GM13977 (cell line): ENCODE measurements at regions not wholly inside any gene's neighbourhood (a gene's known extent, or its start where the extent isn't known, plus 50 kb on each side); places are given as distances from the start of the nearest gene placed in this dataset.

Experiments used
- DNase-seq: peaks from one replicate; pipeline ENCODE4 v3.0.0; 2012; ENCODE audit warnings: low spot score
- in situ Hi-C: fragments of 300-500 bp; cut with MboI; formaldehyde crosslinking; loops from one replicate; pipeline ENCODE4 v1.12.0; 2022; ENCODE audit warnings: low sequenced_read_pairs, low pct_unique_long_range_greater_than_20kb, mixed read lengths, inconsistent platforms; ENCODE audit not compliant: unreplicated experiment
- TF ChIP-seq, protein P1 (sequence below): IDR thresholded peaks from 2 replicates; pipeline ENCODE4 v1.5.1; 2012; ENCODE audit warnings: mild to moderate bottlenecking, control low read depth; ENCODE audit not compliant: insufficient read depth; ENCODE audit errors: extremely low read depth, missing control alignments

DNA sequence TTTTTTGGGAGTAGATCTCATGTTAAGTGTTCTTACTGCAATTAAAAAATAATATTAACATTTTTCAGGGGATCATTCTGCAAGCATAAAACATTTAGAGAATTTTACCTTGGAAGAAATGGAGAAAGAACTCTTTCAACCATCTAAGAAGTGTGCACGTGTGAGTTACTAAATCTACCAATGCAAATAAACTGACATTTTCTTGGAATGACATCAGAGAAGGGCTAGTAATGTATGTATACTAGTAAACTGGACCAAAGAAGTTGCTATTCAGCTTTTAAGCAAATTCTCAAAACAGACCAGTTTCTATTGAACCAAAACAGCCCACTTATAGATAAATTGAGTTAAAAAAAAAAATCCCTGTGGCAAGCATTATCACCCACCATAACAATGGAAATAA, 191.2 kb downstream of the BTBD3 start:
- DNase-seq: no peak
- TF ChIP-seq, protein P1, sequence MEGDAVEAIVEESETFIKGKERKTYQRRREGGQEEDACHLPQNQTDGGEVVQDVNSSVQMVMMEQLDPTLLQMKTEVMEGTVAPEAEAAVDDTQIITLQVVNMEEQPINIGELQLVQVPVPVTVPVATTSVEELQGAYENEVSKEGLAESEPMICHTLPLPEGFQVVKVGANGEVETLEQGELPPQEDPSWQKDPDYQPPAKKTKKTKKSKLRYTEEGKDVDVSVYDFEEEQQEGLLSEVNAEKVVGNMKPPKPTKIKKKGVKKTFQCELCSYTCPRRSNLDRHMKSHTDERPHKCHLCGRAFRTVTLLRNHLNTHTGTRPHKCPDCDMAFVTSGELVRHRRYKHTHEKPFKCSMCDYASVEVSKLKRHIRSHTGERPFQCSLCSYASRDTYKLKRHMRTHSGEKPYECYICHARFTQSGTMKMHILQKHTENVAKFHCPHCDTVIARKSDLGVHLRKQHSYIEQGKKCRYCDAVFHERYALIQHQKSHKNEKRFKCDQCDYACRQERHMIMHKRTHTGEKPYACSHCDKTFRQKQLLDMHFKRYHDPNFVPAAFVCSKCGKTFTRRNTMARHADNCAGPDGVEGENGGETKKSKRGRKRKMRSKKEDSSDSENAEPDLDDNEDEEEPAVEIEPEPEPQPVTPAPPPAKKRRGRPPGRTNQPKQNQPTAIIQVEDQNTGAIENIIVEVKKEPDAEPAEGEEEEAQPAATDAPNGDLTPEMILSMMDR: no peak
- in situ Hi-C loops: no loop called here

DNA sequence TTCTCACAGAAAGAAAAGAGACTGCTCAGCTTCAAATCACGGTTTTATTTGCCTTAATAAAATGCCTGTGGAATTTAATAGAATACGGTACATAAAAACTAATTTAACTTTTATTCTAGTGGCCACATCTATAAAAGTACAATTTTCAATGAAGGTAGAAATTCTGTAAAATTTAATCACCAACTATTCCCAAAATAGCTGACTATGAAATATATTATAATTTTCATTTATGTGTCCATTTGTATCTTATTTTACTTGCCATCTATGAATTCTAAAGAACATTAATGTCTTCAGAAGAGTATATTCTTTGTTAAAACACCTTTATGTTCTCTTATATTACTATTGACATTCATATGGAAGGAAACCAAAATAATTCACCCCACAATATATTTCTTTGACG, 192.6 kb downstream of the BTBD3 start:
- TF ChIP-seq, protein P1: no peak
- in situ Hi-C loops: no loop called here
- no peak for DNase-seq

DNA sequence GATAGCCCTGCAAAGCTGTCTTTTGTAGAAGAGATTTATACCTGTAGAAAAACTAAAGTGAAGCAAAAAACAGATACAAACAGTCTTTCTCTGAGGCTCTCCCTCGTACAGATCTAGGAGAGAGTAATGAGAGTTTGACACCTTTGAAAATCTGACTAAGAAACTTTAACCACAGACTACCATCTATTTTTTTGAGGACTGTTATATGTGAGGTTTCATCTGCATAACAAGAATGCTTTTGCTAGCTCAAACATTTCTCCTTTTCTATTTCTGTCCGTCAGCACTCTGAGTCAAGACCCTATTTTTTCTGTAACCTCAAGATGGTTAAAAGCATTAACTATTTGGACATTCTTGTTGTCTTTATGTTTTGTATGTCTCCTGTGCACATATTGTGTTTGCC, 193.0 kb downstream of the BTBD3 start:
- TF ChIP-seq, protein P1: no peak
- in situ Hi-C loops: no loop called here
- no peak for DNase-seq

DNA sequence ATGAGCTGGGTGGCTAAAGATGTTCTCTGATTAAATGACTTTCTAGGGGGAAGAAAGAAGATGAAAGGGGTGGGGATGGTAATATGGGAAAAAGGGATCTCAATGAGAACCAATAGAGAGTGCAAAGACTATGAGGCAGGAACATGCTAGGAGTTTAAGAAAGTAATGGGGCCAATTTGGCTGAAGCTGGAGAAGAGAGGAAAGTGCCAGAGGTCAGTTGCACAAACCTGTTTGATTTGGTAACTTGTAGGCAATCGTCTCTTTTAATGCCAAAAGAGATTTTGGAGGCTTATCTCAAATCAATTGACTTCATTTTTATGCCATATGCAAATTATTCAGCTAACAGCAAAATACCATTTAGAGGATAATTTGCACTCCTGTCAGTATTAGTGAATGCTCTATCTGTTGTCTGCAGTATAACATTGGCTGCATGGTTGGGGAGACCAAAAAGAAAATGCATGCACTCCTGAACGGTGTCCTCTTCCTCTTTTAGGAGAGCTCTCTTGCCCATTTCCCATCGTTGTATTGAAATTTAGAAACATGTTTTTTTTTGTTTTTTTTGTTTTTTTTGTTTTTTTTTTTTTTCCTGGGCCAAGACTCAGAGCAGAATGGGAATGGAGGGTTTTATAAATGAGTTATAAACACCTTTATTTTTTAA, 193.9 kb downstream of the BTBD3 start:
- DNase-seq: no peak
- in situ Hi-C loops: no loop called here

DNA sequence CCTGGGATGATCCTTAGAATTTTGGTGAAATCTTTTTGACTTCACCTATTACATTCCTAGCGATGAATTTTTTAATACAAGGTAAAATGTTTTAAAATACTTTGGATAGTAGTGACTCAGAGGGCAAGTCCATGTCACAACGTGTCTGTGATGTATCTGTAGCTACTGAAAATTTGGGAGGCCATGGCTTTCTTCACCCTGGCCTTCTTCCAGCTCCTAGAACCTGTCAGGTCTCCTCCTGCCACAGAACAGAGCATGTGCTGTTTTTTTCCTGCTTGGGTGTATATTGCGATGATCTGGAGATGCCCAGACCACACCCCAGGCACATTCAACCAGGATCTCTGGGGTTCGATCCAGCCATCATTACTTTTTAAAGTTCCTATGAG, 194.4 kb downstream of the BTBD3 start:
- in situ Hi-C loops: no loop called here
- TF ChIP-seq, protein P1: no peak
- DNase-seq: no peak

More for the DNA sequence above, 193.9 kb downstream of the BTBD3 start:
- TF ChIP-seq, protein P1: no peak

DNA sequence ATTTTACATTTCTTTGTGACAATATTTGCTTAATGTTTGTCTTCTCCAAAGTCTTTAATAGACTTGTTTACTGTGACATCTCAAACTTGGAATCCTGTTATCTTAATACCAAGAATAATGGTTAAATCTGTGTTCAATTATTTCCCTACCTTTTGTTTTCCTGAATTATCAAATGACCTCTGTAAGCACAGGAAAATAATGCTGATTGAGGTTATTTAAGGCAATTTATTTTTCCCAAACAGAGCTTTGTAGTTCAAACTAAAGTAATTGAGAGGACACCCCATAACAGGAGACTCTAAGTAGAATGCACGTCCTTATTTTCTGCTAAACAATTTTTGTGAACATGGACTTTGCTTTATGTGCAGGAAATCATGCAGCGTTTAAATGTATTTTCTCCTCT, 195.0 kb downstream of the BTBD3 start:
- TF ChIP-seq, protein P1: no peak
- no peak for DNase-seq
- in situ Hi-C loops: no loop called here
